ENCODE measurements at regions not wholly inside any gene's neighbourhood (a gene's known extent, or its start where the extent isn't known, plus 50 kb on each side); places are given as distances from the start of the nearest gene placed in this dataset.

- TF ChIP-seq SRF (IDR thresholded peaks at IDR 0.05; ENCODE audit: low read depth) = no peak
- no peak for TF ChIP-seq POLR2A (IDR thresholded peaks at IDR 0.05; ENCODE audit: borderline replicate concordance, extremely low read depth, insufficient read depth, insufficient read length)
- no peak for TF ChIP-seq CTCF (IDR thresholded peaks at IDR 0.05 in 2 of 3, conservative IDR thresholded peaks at IDR 0.05 in 1 of 3; ENCODE audit: borderline replicate concordance in 1 of 3, insufficient read depth in 1 of 3, low read depth in 2 of 3, low read length in 2 of 3)
- TF ChIP-seq ZNF274 (IDR thresholded peaks at IDR 0.05; ENCODE audit: low read depth, low read length) = no peak
- no peak for TF ChIP-seq POLR2AphosphoS5 (IDR thresholded peaks at IDR 0.05; ENCODE audit: low read depth, low read length)
- no peak for TF ChIP-seq TCF7L2 (IDR thresholded peaks at IDR 0.05; ENCODE audit: borderline replicate concordance, extremely low read depth, insufficient read depth, insufficient read length)
- TF ChIP-seq EZH2 (IDR thresholded peaks at IDR 0.05) = no peak
- TF ChIP-seq CEBPB (IDR thresholded peaks at IDR 0.05; ENCODE audit: low read depth) = no peak
- no peak for TF ChIP-seq EZH2phosphoT487 (IDR thresholded peaks at IDR 0.05; ENCODE audit: borderline replicate concordance)
- TF ChIP-seq YY1 (IDR thresholded peaks at IDR 0.05; ENCODE audit: extremely low read depth, insufficient replicate concordance, low read depth, low read length) = no peak
- no peak for TF ChIP-seq REST (IDR thresholded peaks at IDR 0.05; ENCODE audit: low read depth)
- no peak for TF ChIP-seq ZFX (IDR thresholded peaks at IDR 0.05)
- TF ChIP-seq ATF3 (IDR thresholded peaks at IDR 0.05) = no peak
Measured at GRCh38 chr9:108239696-108240321, 616.0 kb downstream of the ACTL7B start.

Data from HCT116 (cell line).